Left forelimb (tissue), 1 donor: ENCODE measurements at regions not wholly inside any gene's neighbourhood (a gene's known extent, or its start where the extent isn't known, plus 50 kb on each side); places are given as distances from the start of the nearest gene placed in this dataset.

Experiments used
- DNase-seq: peaks from one replicate; pipeline ENCODE4 v3.0.0-alpha.2; 2018; ENCODE audit warnings: low spot score

DNA sequence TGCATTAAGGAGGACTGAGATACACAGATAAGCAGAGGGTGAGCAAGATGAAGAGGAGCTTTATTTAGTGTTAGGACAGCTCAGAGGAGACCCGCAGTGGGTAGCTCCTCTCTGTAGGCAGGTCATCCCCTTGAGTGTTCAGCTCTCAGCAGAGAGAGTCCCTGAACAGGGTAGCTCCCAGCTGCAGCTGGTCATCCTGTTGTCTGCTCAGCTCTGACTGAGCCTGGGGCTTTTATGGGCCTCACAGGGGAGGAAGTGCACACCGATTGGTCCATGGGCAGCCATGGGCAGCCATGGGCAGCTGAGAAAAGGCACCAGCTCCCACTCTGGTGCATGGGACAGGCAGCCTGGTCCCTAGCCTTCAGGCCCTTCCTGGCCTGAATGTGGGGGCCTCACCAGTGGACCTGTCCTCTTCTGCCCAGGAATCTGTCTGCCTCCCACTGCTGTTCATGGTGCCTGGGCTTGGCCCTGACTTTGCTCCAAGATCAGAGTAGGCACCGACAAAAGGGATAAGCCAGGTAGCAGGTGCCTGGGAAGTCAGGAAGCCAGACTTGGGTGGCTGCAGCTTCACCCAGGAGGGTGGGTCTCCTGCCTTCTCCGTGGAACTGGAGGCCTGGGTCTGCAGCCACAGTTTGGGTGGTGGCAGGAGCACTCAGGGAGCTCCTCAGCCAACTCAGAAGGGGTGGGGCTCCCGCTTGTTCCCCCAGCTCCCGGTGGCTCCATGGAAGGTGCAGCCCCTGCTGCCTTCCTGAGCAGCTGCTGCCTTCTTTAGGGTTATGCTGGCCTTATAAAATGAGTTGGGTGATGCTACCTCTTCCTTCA is 54.7 kb downstream of the MYEOV start:
- DNase-seq, result peak; percentile 26

DNA sequence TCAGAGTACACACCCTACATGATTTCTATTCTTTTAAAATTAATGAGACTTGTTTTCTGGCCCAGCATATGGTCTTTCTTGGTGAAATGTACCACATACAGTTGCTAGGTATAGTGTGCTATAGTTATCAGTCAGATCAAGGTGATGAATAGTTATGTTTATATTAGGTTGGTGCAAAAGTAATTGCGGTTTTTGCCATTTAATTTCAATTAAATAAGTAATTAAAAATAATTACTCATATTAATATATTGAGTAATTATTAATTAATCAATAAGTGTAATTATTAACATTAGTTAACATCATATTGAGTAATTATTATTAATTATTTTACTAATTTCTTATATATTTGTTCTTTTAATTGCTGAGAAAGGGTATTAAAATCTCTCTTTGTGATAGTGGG is 56.1 kb downstream of the MYEOV start:
- no peak for DNase-seq

DNA sequence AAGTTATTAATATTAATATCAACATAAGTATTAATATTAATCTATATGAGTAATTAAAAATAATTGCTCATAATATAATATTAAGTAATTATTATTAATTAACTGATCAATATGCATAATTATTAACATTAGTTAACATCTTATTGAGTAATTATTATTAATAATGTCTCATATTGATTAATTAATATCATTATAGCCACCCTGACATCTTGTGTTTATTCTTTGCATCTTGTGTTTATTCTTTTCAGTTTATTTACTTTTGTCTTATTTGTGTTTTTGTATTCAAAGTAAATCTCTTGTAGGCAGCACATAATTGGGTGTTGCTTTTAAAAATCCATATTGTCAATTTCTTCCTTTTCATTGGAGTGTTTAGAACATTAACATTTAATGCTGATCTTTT is 56.6 kb downstream of the MYEOV start:
- no peak for DNase-seq

DNA sequence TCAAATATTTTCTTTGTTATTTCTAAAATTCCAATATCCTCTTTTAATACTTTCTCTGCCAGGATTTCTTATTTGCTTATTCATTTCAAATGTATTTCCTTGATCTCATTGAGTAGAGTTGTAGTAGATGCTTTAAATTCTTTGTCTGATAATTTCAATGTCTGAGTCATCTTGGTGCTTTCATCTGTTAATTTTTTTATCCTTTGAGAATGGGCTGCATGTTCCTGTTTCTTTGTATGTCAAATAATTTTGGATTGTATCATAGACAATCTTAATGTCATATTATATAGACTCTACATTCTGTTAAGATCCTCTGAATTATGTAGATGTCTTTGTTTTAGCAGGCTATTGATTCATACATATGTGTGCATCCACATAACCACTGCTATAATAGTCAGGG is 57.5 kb downstream of the MYEOV start:
- DNase-seq, result no peak

DNA sequence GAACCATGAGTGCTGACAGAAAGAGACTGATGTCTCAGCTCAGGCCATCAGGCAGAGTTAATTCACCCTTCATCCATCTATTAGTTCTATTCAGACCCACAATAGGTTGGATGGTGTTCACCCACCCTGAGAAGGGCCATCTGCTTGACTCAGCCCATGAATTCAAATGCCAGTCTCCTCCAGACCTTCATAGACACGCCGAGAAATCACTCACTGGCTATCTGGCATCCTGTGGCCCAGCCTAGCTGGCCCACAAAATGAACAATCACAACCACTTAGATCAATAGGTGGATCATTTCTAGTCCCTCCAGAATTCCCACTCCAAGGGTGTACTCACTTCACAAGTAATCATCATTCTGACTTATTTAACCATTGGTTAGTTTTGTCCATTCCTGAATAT is 58.2 kb downstream of the MYEOV start:
- no peak for DNase-seq

DNA sequence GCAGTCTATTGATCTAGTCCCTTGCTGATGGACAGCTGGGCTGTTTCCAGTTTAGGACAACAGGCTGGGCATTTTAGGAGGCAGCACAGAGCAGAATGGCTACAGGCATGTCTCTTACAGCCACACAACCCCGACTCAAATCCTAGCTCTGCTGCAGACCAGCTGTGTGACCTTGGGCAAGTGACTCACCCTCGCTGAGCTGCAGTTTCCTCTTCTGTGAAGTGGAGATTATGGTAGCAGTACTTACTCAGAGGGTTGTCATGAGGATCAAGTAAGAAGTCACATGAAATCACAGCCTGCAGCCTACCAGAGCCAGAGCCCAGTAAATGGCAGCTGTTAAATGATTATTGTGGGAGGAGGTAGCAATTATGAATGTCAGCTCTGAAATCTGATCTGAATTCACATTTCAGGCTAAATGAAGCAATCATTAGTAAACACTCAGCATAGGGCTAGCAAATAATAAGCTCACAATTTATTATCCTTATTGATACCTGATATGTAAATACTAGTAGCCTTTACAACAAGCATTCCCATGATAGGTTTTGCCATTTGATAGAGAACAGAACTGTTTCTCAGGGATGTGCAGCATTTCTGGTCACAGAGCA is 58.9 kb downstream of the MYEOV start:
- peak; percentile 17 for DNase-seq

DNA sequence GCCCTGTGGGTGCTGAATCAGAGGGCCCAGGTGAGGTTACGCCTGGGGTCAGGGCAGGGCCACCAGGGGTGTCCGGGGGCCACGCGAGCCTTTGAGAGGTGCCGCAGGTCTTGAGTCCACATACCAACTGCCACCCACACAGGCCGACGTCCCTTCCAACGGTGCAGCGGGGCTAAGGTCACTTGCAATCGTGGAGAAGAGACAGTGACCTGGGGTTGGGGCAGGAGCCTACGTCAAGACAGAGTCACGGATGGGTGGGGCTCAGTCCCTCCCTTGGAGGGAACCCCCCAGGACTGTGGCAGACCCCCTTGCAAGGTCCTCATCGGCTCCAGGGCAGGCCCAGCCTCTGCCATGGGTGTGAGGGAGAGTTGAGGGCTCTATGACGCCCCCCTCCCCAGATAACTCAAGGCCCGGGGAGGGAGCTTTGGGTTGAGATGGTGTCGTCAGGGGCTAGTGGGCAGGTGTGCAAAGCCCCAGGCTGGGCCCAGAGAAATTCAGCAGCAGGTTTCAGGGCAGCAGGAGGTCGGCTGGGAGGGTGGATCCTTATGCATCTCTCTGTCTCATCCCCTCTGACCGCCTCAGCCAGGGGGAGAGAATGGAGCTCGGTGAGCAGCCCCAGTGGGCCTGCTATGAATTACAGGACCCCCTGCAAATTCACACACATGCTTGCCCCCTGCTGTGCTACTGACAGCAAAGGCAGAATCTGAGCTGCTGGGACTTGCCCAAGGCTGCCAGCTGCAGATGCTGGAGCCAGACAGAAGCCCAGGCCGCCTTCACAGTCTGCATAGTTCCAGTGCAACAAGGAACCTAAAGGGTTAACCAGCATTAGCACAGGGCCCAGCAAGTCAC is 60.0 kb downstream of the MYEOV start:
- peak; percentile 55 for DNase-seq

DNA sequence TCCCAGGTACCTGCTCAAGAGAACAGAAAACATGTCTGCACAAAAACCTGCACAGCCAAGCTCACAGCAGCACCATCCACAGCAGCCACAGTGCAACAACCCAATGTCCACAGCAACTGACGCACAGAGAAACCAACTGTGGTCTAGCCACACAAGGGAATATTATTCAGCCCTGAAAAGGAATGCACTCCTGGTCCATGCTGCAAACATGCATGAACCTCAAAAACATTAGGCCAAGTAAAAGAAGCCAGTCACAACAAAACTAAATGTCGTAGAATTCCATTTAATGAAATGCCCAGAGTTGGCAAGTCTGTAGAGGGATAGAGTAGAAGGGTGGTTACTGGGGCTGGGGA is 60.6 kb downstream of the MYEOV start:
- no peak for DNase-seq

DNA sequence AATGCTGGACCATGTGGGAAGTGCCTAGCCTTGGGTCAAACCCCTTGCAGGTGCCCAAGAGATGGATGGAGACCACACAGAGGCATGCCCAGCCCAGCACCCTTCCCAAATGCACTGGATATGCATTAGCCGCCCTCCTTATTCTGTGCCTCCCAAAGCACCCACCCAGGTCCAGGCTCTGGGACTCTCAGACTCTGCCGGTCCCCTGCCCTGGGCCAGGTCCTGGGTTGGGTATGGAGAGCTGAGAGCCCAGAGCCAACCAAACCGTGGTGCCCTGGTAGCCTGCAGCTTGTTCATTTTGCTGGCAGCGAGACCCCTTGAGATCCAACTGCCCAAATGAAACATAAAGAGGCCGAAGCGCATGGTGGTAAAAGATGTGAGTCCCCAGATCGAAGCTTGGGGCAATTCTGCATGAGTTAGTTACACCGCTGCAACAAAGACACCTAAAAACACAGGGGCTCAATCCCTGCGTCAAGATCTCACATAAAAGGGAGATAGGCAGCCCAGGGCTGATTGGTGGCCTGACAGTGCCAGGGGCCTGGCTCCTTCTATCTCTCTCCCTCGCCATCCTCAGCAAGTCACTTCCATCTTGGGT is 61.5 kb downstream of the MYEOV start:
- peak; percentile 37 for DNase-seq

DNA sequence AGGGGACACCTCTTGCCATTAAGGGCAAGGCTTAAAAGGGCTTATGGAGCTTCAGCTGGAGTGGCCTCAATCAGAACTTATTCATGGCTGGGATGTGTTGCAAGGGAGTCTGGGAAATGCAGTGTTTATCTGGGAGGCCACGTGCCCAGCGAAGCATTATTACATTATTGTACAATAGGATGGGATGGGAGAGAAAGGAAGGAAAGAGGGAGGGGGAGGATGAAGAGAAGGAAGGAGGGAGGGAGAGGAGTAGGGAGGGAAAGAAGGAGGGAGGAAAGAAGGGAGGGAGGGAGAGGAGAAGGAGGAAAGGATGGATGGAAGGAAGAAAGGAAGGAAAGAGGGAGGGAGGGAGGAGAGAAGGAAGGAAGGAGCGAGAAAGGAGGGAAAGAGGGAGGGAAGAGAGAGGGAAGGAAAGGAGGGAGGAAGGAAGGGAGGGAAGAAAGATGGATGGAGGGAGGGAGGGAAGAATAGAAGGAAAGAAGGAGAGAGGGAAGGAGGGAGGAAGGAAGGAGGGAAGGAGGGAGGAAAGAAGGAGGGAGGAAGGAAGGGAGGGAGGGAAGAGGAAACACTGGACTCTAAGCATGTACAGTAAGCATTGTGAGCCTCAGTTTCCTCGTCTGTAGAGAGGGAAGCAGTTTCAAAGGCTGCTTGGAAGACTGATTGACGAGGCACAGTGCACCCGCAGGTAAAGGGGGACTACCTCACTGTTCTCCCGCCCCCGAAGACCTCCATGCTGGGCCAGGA is 62.2 kb downstream of the MYEOV start:
- peak; percentile 47 for DNase-seq

DNA sequence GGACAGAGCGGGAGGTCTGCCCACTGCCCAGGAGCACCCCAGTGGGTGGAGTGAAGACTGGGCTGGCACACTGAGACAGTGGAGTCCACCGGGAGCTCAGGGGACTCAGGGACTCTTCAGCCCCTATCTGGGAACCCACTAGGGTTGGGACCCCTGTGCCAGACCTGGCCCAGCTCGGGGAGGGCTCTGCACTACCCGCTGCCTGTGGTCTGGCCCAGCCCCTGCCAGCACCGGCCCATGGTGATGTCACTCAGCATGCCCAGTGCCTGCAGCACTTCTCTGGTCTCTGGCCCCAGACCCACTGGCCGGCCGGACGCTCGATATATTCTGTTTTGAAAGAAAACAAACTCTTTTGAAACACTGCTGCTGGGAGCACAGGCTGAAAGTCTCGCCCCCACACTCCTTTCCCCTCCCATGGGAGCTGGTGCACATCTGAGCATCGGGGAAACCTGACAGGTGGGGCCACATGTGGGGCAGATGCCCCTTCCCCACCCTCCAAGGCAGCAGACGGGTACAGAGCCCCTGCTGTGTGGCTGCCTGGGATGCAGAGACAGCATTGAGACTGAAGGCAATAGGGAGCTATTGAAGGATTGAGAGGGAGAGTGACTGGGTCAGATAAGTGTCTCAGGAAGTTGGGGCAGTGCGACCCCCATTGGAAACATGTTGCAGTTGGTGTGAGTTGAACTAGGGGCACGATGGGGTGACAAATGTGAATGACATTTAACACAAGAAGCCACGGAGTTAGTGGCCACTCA is 62.9 kb downstream of the MYEOV start:
- DNase-seq, result peak; percentile 37

DNA sequence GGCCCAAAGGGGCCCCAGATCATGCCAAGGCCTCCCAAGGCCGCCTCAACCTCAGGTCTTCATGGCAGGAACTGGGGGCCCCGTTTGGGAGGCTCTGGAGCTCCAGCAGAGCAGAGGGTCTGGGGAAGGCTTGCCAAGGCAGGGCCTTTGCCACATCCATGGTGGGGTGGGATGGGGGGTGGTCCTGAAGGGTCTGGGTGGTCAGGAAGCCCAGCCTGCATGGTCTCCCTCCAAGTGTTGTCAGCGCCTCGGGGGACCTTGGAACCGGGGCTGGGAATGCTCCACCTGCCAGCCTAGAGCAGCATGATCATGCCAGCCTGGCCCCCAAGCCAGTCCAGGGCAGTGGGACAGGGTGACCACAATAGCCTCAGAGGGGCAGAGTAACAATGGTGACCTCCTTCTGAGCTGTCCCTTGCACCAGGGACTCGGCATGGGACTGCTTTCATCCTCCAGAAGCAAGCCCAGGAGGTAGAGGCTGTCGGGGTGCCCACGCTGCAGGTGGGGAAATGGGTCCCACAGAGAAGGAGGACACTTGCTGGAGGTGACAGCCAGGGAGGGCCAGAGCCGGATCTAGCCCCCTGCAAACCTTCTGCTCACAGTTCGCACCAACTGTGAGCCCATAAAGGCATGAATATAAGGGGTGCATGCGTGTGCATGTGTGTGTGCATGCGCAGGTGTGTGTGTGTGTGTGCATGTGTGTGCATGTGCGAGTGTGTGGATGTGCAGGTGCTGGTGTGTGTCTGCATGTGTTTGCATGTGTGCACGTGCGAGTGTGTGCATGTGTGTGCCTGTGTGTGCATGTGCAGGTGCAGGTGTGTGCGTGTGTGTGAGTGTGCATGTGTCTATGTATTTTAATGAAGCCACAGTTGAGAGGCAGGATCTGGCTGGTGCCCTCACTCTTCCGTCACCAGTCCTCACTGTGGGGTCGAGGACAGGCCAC is 63.8 kb downstream of the MYEOV start:
- DNase-seq, result peak; percentile 60

DNA sequence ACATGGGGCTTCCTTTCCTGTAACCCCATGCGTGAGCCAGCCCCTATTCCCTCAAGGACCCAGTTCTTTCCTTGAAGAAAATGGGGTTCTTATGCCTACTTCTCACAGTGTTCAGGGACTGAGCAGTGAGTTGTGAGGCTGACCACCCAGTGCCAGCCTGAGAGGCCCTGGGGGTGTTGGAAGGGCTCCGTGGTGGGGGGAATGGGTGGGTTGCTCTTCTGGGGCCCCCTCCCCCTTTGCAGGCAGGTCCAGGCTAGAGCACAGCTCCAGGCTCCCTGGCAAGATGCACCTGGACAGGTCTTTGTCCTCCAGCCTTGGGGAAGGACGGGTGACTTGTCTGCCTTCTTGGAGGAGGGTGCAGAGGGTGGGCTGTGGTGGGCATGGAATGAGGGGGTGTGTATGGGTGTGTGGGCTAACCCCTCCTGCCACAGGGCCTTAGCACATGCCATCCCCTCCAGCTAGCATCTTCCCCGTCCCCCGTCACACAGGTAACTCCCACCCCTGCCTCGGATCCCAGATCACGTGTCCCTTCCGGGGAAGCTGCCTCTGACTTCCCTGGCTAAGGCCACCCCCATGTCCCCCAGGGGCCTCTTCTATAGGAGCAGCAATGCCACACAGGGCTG is 64.6 kb downstream of the MYEOV start:
- DNase-seq, result peak; percentile 58

DNA sequence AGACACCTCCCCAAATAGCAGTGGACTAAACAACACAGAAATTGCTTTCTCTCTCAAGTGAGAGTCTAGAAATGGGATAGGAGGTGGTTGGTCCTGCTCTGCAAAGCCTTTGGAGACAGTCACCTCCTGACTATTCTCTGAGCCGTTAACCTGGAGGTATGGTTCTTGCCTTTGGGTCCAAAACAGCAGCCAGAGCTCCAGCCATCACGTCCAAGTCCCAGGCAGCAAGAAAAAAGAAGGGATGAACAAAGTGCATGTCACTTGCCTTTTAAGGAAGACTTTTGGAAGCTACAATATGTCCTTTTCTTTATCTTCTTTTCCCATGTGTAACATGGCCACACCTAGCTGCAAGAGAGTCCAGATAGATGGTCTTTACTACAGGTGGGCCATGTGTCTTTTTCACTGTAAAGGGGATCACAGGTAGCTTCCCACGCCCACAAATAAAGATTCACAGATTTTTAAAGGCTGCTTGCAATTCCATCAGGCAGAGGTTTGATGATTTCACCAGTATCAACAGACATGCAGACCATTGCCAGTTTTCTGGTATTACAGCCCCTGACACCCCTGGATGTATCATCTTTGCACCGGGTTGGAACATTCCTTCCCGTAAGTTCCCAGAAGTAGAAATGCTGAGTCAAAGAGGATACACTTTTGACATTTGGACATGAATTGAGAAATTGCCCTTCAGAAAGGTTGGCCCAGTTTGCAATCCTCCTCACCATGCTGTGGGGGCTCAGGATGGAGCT is 66.0 kb downstream of the MYEOV start:
- no peak for DNase-seq

DNA sequence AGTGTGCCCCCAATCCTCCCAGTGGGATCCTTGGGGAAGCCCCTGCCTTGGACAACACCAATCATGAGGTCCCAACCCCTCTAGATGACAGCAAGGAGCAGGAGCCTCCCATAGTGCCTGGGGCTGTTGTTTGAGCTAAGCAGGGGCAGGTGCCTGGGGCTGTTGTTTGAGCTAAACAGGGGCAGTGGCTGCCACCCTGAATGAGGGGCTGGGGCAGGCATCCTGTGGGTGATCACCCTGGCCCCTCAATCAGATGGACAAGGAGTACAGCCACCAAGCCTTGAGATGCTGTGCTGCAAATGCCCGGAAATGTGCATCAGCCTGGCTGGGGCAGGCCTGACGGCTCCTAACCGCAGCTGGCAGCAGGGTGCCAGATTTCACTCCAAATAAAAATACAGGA is 66.7 kb downstream of the MYEOV start:
- DNase-seq, result peak; percentile 54

DNA sequence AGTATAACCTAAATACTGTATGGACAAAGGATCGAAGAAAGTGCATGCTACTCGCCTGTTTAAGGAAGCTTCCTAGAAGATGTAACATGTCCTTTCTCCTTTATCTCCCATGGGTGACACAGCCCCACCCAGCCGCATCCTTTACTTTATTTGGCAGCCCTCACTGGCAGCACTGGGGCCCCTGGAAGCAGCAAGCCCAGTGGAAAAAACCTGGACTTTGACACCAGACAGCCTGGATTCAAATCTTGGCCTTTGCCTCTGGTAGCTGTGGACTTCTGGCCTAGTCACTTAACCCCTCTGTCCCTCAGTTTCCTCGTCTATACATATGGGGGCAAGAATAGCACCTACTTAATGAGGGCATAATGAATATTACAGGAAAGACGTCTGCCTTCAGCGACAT is 67.1 kb downstream of the MYEOV start:
- peak; percentile 36 for DNase-seq

DNA sequence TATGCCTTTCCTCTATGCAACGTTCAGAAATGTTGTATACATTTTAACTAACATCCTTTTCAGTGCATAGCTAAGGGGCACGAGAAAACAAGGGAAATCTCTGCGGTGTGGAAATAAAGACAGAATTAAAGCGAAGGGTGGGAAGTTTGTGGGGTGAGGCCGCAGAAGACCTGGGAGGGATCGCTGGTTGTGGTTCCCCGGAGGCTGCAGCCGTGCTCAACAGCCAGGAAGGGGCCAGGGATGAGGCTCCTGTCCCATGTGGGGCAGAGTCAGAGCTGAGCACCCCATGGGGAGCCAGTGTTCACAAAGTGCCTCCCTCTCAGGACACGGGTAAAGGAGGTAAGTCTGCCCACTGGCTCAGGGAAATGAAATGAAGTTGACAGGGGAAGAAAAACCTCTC is 67.5 kb downstream of the MYEOV start:
- DNase-seq, result peak; percentile 12

DNA sequence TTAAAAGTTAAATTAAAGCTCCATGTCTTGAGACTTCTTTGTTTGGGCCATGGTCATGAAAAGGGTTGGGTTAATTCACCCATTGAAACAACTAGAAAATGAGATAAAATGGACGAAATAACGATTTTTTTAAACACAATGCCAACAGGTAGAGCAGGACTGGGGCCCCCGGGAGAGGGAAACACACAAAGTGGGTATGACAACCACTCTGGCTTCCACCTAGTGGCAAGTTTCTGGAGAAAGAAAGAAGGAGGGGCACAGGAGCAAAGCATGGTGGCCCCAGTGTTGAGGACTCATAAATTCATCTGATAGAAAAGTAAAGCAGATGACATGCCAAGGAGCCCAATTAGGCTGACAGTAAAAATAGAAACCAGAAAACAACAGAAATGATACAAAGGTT is 68.4 kb downstream of the MYEOV start:
- no peak for DNase-seq

DNA sequence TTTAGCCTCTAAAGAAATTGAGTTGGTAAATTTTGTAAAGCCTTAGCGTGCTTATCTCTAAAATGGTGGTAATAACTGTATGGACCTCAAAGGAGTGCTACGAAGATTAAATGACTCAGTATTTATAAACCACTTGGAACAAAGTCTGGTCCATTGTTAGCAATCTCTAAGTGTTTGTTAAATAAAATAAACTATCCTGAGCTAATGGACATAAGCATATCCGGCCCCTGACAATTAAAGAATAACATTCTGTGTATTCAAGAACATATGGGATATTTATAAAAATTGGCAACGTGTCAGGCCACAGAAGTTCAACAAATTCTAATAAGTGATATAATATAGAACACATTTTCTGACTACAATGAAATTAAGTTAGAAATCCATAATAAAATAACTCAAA is 71.0 kb downstream of the MYEOV start:
- no peak for DNase-seq
